Esophagus squamous epithelium (tissue), 4 donors: ENCODE measurements at regions not wholly inside any gene's neighbourhood (a gene's known extent, or its start where the extent isn't known, plus 50 kb on each side); places are given as distances from the start of the nearest gene placed in this dataset.

Experiments used
- CTCF ChIP-seq, 6 experiments: fragments of 450-650 bp in 4 of 6; fragments of 200-600 bp in 2 of 6; sonication (generic) in 2 of 6; IDR thresholded peaks; one replicate each; pipeline ENCODE4 v1.5.1; 2016 to 2019; ENCODE audit warnings: antibody characterized with exemption in 6 of 6, mild to moderate bottlenecking in 4 of 6, moderate library complexity in 4 of 6
- POLR2A ChIP-seq, 4 donors: fragments of 450-650 bp; IDR thresholded peaks; one replicate each; pipeline ENCODE4 v1.6.1; 2017; ENCODE audit warnings: antibody characterized with exemption in 4 of 4, mild to moderate bottlenecking in 4 of 4, moderate library complexity in 3 of 4

DNA sequence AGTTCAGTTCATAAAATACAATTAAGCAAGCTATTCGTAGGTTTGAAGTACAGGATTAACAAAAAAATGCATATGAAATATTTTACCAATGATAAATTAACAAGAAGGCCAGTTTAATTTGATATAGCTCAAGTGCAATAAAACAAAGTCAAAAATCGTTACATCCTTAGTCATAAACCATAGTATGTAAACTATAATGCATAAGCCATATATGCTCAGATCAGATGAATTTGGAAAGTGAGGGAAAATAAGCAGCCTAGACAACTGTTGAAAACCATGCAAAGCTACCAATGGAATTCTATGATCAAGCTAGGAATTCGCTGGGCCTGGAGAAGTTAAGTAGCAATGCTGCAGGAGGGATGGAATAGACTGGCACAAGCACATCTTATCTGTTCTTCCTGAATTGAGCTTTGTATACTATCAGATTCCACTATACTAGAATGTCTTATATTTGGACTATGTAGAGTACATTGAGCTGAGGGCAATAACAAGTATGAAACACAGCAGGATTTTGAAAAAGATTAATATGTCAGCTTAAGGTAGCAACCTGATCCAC is 682.0 kb downstream of the IRS1 start:
- TF ChIP-seq CTCF (IDR thresholded peaks at IDR 0.05) (no peak), POLR2A (IDR thresholded peaks at IDR 0.05) (no peak)
